ENCODE measurements at regions not wholly inside any gene's neighbourhood (a gene's known extent, or its start where the extent isn't known, plus 50 kb on each side); places are given as distances from the start of the nearest gene placed in this dataset.

DNA sequence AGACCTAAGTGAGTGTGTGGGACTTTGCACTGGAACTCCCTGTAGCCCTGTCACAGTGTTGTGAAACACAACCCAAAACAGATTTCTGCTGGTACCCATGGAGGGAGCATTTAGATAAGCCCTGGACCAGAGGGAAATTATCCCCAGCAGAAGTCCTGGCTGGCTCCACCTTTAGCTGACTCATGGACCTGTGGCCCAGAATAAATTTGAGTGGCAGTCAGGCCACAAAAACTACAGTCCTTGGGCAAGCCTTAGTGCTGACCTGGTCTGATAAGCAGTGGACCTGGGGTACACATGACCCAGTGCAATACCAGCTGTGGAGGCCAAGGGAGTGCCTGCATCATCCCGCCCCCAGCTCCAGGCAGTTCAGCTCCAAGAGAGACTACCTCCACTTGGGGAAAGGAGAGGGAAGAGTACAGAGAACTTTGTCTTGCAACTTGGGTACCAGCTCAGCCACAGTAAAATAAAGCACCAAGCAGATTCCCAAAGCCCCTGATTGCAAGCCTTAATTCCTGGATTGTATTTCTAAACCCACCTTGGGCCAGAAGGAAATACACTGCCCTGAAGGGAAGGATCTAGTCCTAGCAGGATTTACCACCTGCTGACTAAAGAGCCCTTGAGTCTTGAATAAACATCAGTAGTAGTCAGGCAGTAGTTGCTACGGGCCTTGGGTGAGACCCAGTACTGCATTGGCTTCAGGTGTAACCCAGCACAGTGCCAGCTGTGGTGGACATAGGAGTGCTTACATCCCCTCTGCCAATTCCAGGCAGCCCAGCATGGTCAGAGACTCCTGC lies 140.4 kb upstream of the COL21A1 start:
- Histone ChIP-seq H3K4me1 (ENCODE audit: insufficient read depth, low read length) (peaks cover 21% of the 10 kb centered on the region), H2AFZ (ENCODE audit: low read length) (no peak overlapping the region), H3K79me2 (ENCODE audit: low read length) (no peaks in the 10 kb centered on the region), H3K27me3 (ENCODE audit: low read length) (no peaks in the 10 kb centered on the region), H3F3A (ENCODE audit: low read length, unreplicated experiment) (no peaks in the 10 kb centered on the region), H3K9me2 (replicated peaks; ENCODE audit: low read length) (no peaks in the 10 kb centered on the region), H3K9ac (ENCODE audit: low read length) (no peak overlapping the region), H3K9me3 (ENCODE audit: low read length) (no peaks in the 10 kb centered on the region), H4K20me1 (ENCODE audit: low read length) (no peaks in the 10 kb centered on the region), H3K27ac (ENCODE audit: low read length) (peak overlapping the region; percentile 44), H3K4me3 (ENCODE audit: low read length) (no peak overlapping the region), H3K36me3 (ENCODE audit: low read depth, low read length) (no peaks in the 10 kb centered on the region), H3K4me2 (ENCODE audit: low read length) (peak overlapping the region; percentile 63)
- ChIA-PET POLR2A (ENCODE audit: unreplicated experiment) (no interaction called here), CTCF (no interaction called here)
- TF ChIP-seq EZH2 (IDR thresholded peaks at IDR 0.05; ENCODE audit: low read length, unreplicated experiment) (no peak), EZH2phosphoT487 (IDR thresholded peaks at IDR 0.05; ENCODE audit: borderline replicate concordance, low read length) (no peak)
- TF ChIP-seq, protein P1, sequence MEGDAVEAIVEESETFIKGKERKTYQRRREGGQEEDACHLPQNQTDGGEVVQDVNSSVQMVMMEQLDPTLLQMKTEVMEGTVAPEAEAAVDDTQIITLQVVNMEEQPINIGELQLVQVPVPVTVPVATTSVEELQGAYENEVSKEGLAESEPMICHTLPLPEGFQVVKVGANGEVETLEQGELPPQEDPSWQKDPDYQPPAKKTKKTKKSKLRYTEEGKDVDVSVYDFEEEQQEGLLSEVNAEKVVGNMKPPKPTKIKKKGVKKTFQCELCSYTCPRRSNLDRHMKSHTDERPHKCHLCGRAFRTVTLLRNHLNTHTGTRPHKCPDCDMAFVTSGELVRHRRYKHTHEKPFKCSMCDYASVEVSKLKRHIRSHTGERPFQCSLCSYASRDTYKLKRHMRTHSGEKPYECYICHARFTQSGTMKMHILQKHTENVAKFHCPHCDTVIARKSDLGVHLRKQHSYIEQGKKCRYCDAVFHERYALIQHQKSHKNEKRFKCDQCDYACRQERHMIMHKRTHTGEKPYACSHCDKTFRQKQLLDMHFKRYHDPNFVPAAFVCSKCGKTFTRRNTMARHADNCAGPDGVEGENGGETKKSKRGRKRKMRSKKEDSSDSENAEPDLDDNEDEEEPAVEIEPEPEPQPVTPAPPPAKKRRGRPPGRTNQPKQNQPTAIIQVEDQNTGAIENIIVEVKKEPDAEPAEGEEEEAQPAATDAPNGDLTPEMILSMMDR (conservative IDR thresholded peaks at IDR 0.05; ENCODE audit: low read depth, low read length), result no peak
- DNase-seq, result peak; percentile 55
- intact Hi-C loops (cut with micrococcal nuclease), result no loop called here
- ATAC-seq, result peak; percentile 97
- no TSS peak for BruUV-seq (replicated peaks)

DNA sequence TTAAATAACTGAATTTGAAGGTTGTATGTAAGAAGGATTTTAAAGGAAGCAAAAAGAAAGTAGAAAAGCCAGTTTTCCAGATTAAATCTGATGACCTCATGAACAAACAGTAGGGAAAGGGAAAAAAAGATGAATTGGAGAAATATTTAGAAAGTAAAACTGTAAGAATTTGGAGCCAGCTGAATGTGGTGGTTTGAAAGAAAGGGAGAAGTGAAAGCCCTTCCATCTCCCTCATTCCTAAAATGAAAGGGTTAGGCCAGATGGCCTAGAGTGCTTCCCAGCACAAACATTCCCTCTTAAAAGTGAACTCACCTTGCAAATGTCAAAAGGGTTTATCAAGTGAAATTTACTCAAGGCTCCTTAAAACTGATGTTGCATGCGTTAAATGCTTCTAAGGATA lies 139.3 kb upstream of the COL21A1 start:
- intact Hi-C loops (cut with micrococcal nuclease), result no loop called here
- Histone ChIP-seq H3K9me2 (replicated peaks; ENCODE audit: low read length) (no peaks in the 10 kb centered on the region), H3K27ac (ENCODE audit: low read length) (no peak overlapping the region), H3K36me3 (ENCODE audit: low read depth, low read length) (no peaks in the 10 kb centered on the region), H2AFZ (ENCODE audit: low read length) (no peak overlapping the region), H3K4me1 (ENCODE audit: insufficient read depth, low read length) (peaks cover 27% of the 10 kb centered on the region), H3K9ac (ENCODE audit: low read length) (no peak overlapping the region), H3K79me2 (ENCODE audit: low read length) (no peaks in the 10 kb centered on the region), H3K9me3 (ENCODE audit: low read length) (no peaks in the 10 kb centered on the region), H3F3A (ENCODE audit: low read length, unreplicated experiment) (no peaks in the 10 kb centered on the region), H3K27me3 (ENCODE audit: low read length) (no peaks in the 10 kb centered on the region), H3K4me3 (ENCODE audit: low read length) (no peak overlapping the region), H3K4me2 (ENCODE audit: low read length) (no peak overlapping the region), H4K20me1 (ENCODE audit: low read length) (no peaks in the 10 kb centered on the region)
- DNase-seq, result no peak
- ChIA-PET CTCF (no interaction called here), POLR2A (ENCODE audit: unreplicated experiment) (no interaction called here)
- ATAC-seq, result no peak
- TF ChIP-seq EZH2phosphoT487 (IDR thresholded peaks at IDR 0.05; ENCODE audit: borderline replicate concordance, low read length) (no peak), EZH2 (IDR thresholded peaks at IDR 0.05; ENCODE audit: low read length, unreplicated experiment) (no peak)
- TF ChIP-seq, protein P1 (conservative IDR thresholded peaks at IDR 0.05; ENCODE audit: low read depth, low read length), result no peak
- BruUV-seq (replicated peaks), result no TSS peak

DNA sequence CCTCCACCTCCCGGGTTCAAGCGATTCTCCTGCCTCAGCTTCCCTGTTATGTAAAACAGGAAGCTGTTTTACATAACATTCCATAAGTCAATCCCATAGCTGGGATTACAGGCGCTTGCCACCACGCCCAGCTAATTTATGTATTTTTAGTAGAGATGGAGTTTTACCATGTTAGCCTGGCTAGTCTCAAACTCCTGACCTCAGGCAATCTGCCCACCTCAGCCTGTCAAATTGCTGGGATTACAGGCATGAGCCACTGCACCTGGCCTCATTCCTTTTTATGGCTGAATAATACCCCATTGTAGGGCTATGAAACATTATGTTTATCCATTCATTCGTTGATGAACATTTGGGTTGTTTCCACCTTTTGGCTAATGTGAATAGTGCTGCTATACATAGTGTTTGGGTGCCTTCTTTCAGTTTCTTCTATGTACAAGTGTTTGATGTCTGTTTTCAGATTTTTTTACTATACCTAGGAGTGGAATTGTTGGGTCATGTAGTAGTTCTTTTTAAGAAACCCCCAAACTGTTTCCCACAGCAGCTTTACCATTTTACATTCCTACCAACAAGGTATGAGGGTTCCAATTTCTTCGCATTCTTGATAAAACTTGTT lies 138.7 kb upstream of the COL21A1 start:
- Histone ChIP-seq H3K4me1 (ENCODE audit: insufficient read depth, low read length) (peaks cover 27% of the 10 kb centered on the region), H2AFZ (ENCODE audit: low read length) (no peak overlapping the region), H3K27ac (ENCODE audit: low read length) (no peak overlapping the region), H3K27me3 (ENCODE audit: low read length) (no peaks in the 10 kb centered on the region), H3K9me2 (replicated peaks; ENCODE audit: low read length) (no peaks in the 10 kb centered on the region), H3K9ac (ENCODE audit: low read length) (no peak overlapping the region), H3K4me3 (ENCODE audit: low read length) (no peak overlapping the region), H3K4me2 (ENCODE audit: low read length) (no peak overlapping the region), H3F3A (ENCODE audit: low read length, unreplicated experiment) (no peaks in the 10 kb centered on the region), H3K79me2 (ENCODE audit: low read length) (no peaks in the 10 kb centered on the region), H3K9me3 (ENCODE audit: low read length) (no peaks in the 10 kb centered on the region), H4K20me1 (ENCODE audit: low read length) (no peaks in the 10 kb centered on the region), H3K36me3 (ENCODE audit: low read depth, low read length) (no peaks in the 10 kb centered on the region)
- DNase-seq (no peak), ATAC-seq (no peak)
- ChIA-PET POLR2A (ENCODE audit: unreplicated experiment) (no interaction called here), CTCF (no interaction called here)
- TF ChIP-seq, protein P1 (conservative IDR thresholded peaks at IDR 0.05; ENCODE audit: low read depth, low read length), result no peak
- TF ChIP-seq EZH2 (IDR thresholded peaks at IDR 0.05; ENCODE audit: low read length, unreplicated experiment) (no peak), EZH2phosphoT487 (IDR thresholded peaks at IDR 0.05; ENCODE audit: borderline replicate concordance, low read length) (no peak)
- intact Hi-C loops (cut with micrococcal nuclease), result no loop called here
- no TSS peak for BruUV-seq (replicated peaks)
